MM.1S (cell line): ENCODE measurements at regions not wholly inside any gene's neighbourhood (a gene's known extent, or its start where the extent isn't known, plus 50 kb on each side); places are given as distances from the start of the nearest gene placed in this dataset.
"Not testable (repeated sequence)": the region's sequence is repeated elsewhere in the genome, so short reads cannot be mapped to it uniquely, and the experiment has no call there.

Source experiments
- EZH2 ChIP-seq: fragments of 300-600 bp; sonication (generic); optimal IDR thresholded peaks from 2 replicates; pipeline ENCODE3; 2017; ENCODE audit warnings: low read depth, mild to moderate bottlenecking, antibody characterized with exemption, low read length, mixed read lengths
- EZH2phosphoT487 ChIP-seq: fragments of 300-600 bp; sonication (generic); IDR thresholded peaks from 2 replicates; pipeline ENCODE4 v1.6.1; 2018; ENCODE audit warnings: antibody characterized with exemption, low read length
- TF ChIP-seq, protein P1 (sequence below): fragments of 300-600 bp; sonication (generic); IDR thresholded peaks from 2 replicates; pipeline ENCODE4 v1.5.1; 2016; ENCODE audit warnings: antibody characterized with exemption, low read length, mixed read lengths

- not testable (repeated sequence) for TF ChIP-seq EZH2phosphoT487, EZH2
- TF ChIP-seq, protein P1, sequence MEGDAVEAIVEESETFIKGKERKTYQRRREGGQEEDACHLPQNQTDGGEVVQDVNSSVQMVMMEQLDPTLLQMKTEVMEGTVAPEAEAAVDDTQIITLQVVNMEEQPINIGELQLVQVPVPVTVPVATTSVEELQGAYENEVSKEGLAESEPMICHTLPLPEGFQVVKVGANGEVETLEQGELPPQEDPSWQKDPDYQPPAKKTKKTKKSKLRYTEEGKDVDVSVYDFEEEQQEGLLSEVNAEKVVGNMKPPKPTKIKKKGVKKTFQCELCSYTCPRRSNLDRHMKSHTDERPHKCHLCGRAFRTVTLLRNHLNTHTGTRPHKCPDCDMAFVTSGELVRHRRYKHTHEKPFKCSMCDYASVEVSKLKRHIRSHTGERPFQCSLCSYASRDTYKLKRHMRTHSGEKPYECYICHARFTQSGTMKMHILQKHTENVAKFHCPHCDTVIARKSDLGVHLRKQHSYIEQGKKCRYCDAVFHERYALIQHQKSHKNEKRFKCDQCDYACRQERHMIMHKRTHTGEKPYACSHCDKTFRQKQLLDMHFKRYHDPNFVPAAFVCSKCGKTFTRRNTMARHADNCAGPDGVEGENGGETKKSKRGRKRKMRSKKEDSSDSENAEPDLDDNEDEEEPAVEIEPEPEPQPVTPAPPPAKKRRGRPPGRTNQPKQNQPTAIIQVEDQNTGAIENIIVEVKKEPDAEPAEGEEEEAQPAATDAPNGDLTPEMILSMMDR = not testable (repeated sequence)
These were observed 77.1 kb upstream of the TNK2 start for GRCh38 chr3:195985348-195985920.
